K562 (cell line): ENCODE measurements at regions not wholly inside any gene's neighbourhood (a gene's known extent, or its start where the extent isn't known, plus 50 kb on each side); places are given as distances from the start of the nearest gene placed in this dataset.

ENCODE experiments used
- ATAC-seq: fragments of 200-7000 bp; cut with Tn5 transposase; 3 replicates; pipeline ENCODE4 v1.9.1; 2020; ENCODE audit warnings: moderate library complexity
- BruUV-seq: library from RNA; stranded (reverse); fragments of 400-500 nt; replicated peaks from 2 replicates; lab custom pipeline; 2021; lab: Mats Ljungman, UMichigan
- CTCF ChIA-PET: fragments of 300-600 bp; formaldehyde crosslinking; extraction: SDS; loops from one replicate; lab custom pipeline; 2021; ENCODE audit warnings: low intra/inter-chr PET ratio; lab: Yijun Ruan, JAX
- POLR2A ChIA-PET: fragments of 300-600, 350-650 bp; sonication (Branson Sonifier 250); formaldehyde crosslinking; extraction: SDS; loops from one replicate; lab custom pipeline; 2021; ENCODE audit warnings: antibody characterized with exemption, inconsistent platforms; lab: Yijun Ruan, JAX
- DNase-seq, 4 experiments: peaks; one replicate each; pipeline versions ENCODE4 v3.0.0 to v3.0.0-alpha.2; 2011 to 2018; ENCODE audit warnings: low spot score in 3 of 4, mixed read lengths in 3 of 4; ENCODE audit errors: extremely low read depth in 1 of 4
- FAIRE-seq: peaks from 2 replicates; lab custom pipeline; 2011; peaks lifted over from hg19 to GRCh38; lab: Jason Lieb, UNC
- H2AFZ ChIP-seq: 2 replicates; pipeline ENCODE4 v1.6.0; 2011; ENCODE audit warnings: low read depth, low read length, control low read depth, inconsistent platforms
- H3K27ac ChIP-seq: fragments of 200-600 bp; 3 replicates; pipeline ENCODE4 v1.8.0; 2011; ENCODE audit warnings: low read depth, mild to moderate bottlenecking, control low read depth, inconsistent platforms, low read length, moderate library complexity, mixed read lengths; ENCODE audit errors: extremely low read depth
- H3K27me3 ChIP-seq, 2 experiments: fragments of 300-600 bp in 1 of 2; 2 replicates in 1 of 2; 3 replicates in 1 of 2; pipeline versions ENCODE4 v1.6.0 to v1.8.0; 2011; ENCODE audit warnings: inconsistent platforms in 2 of 2, low read length in 2 of 2, mild to moderate bottlenecking in 1 of 2, mixed read lengths in 1 of 2, moderate library complexity in 1 of 2; ENCODE audit not compliant: control insufficient read depth in 2 of 2, insufficient read depth in 2 of 2
- H3K36me3 ChIP-seq: fragments of 300-600 bp; 3 replicates; pipeline ENCODE4 v1.8.0; 2011; ENCODE audit warnings: mild to moderate bottlenecking, low read length, inconsistent platforms; ENCODE audit not compliant: control insufficient read depth, insufficient read depth
- H3K4me1 ChIP-seq, 2 experiments: fragments of 200-600 bp in 1 of 2; replicated peaks in 1 of 2; 2 replicates in 1 of 2; 3 replicates in 1 of 2; pipeline versions ENCODE4 v1.5.1 to v1.8.0; 2011; ENCODE audit warnings: inconsistent platforms in 2 of 2, low read length in 2 of 2, mild to moderate bottlenecking in 1 of 2, mixed read lengths in 1 of 2, moderate library complexity in 1 of 2; ENCODE audit not compliant: control insufficient read depth in 2 of 2, insufficient read depth in 2 of 2
- H3K4me2 ChIP-seq: 2 replicates; pipeline ENCODE4 v1.6.1; 2011; ENCODE audit warnings: low read length, control low read depth, inconsistent platforms, mixed read lengths; ENCODE audit not compliant: insufficient read depth
- H3K4me3 ChIP-seq: fragments of 200-600 bp; sonication (generic), shearing (Covaris generic); 2 replicates; pipeline ENCODE4 v1.5.1; 2016; ENCODE audit warnings: control low read depth, inconsistent platforms
- H3K79me2 ChIP-seq: fragments of 200-600 bp; 3 replicates; pipeline ENCODE4 v1.8.0; 2011; ENCODE audit warnings: low read length, inconsistent platforms; ENCODE audit not compliant: control insufficient read depth, insufficient read depth
- H3K9ac ChIP-seq, 2 experiments: 2 replicates each; pipeline versions ENCODE4 v1.6.0 to v1.6.1; 2011; ENCODE audit warnings: low read depth in 2 of 2, low read length in 2 of 2, control low read depth in 1 of 2, inconsistent platforms in 1 of 2, mild to moderate bottlenecking in 1 of 2, mixed read lengths in 1 of 2; ENCODE audit not compliant: insufficient read depth in 1 of 2
- H3K9me1 ChIP-seq: one replicate; pipeline ENCODE4 v1.6.0; 2011; ENCODE audit warnings: inconsistent platforms, mild to moderate bottlenecking, low read length, moderate library complexity; ENCODE audit not compliant: control insufficient read depth, insufficient read depth
- H3K9me3 ChIP-seq: replicated peaks from 2 replicates; pipeline ENCODE4 v1.5.1; 2011; ENCODE audit warnings: low read depth, low read length, inconsistent platforms; ENCODE audit not compliant: control insufficient read depth, insufficient read depth
- H4K20me1 ChIP-seq: replicated peaks from 2 replicates; pipeline ENCODE4 v1.6.1; 2011; ENCODE audit warnings: low read length, inconsistent platforms, mixed read lengths; ENCODE audit not compliant: control insufficient read depth, insufficient read depth
- PTBP1 ChIP-seq: fragments of 200-400 bp; formaldehyde crosslinking; IDR thresholded peaks from 2 replicates; pipeline ENCODE4 v1.6.1; 2017; ENCODE audit warnings: low read depth, low read length
- ZNF512 ChIP-seq: IDR thresholded peaks from 2 replicates; pipeline ENCODE4 v1.6.1; 2016; ENCODE audit warnings: missing genetic modification characterization, missing compliant biosample characterization
- ZZZ3 ChIP-seq: fragments of 450-650 bp; IDR thresholded peaks from 2 replicates; pipeline ENCODE4 v1.6.1; 2016; ENCODE audit warnings: antibody characterized with exemption, mild to moderate bottlenecking, moderate library complexity
- WGBS: fragments of 100-300 bp; shearing (Covaris generic); methylation state at CpG from one replicate; pipeline ENCODE4 v1.1.6; 2016; ENCODE audit warnings: low coverage, mixed read lengths; ENCODE audit not compliant: insufficient coverage; ENCODE audit errors: missing lambda C conversion rate; 5-methylcytosine and 5-hydroxymethylcytosine counted together
- in situ Hi-C: fragments of 300-500 bp; cut with MboI; formaldehyde crosslinking; loops from 4 replicates; pipeline ENCODE4 v1.15.0; 2018; ENCODE audit warnings: inconsistent platforms, mixed read lengths
- intact Hi-C: fragments of 100-400 bp; cut with micrococcal nuclease; formaldehyde crosslinking; loops from 2 replicates; pipeline ENCODE4 v1.14.2; 2022

DNA sequence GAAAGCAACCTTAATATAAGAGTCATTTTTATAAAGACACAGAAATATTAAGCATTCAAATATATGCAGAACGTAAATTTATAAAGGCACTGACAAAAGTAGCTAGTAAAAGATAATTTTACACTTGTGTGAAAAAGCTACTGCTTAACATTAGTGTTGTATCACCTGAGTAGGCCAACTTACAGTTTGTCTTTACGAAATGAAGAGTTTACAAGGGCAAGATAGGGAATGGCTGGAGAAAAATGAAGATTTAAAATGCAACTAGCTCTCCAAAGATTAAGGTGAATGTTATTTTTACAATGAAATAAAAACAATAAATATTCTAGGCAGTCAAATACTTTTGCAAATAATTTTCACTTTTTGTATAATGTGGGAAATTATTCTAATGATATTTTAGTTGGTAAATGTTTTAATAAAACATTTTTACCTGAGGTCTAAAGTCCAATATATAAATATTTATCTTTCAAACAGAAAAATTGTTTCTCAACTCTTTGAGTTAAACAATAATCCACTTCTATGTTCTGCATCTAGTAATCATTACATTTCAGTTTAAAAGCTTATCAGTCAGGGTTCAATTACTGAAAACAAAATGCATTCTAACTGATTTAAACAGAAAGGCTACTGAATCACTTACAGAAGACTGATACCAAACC, 382.6 kb downstream of the IPMK start:
- Histone ChIP-seq H3K79me2 (no peaks in the 10 kb centered on the region), H3K9me1 (no peaks in the 10 kb centered on the region), H3K9ac (no peak overlapping the region), H3K9me3 (no peaks in the 10 kb centered on the region), H3K4me2 (no peak overlapping the region), H4K20me1 (no peaks in the 10 kb centered on the region), H3K4me3 (no peak overlapping the region), H3K36me3 (no peaks in the 10 kb centered on the region), H3K4me1 (no peaks in the 10 kb centered on the region), H2AFZ (no peak overlapping the region), H3K27ac (no peak overlapping the region), H3K27me3 (no peaks in the 10 kb centered on the region)
- DNase-seq (no peak), ATAC-seq (no peak), FAIRE-seq (no peak)
- WGBS: 2% methylated on average over 2 of the region's 2 CpGs
- BruUV-seq: no TSS peak
- in situ Hi-C loops (no loop called here), intact Hi-C loops (no loop called here)
- no peak for TF ChIP-seq ZNF512 (tag)
- ChIA-PET CTCF (no interaction called here), POLR2A (no interaction called here)

GRCh38 chr10:57884407-57884806, 383.3 kb downstream of the IPMK start:
- H3K27me3 ChIP-seq: no peaks in the 10 kb centered on the region
- H2AFZ ChIP-seq: no peak overlapping the region
- no peaks in the 10 kb centered on the region for H4K20me1 ChIP-seq
- H3K4me3 ChIP-seq: no peak overlapping the region
- in situ Hi-C loops: no loop called here
- H3K27ac ChIP-seq: no peak overlapping the region
- H3K4me2 ChIP-seq: no peak overlapping the region
- BruUV-seq: no TSS peak
- H3K9ac ChIP-seq: no peak overlapping the region
- no peak for TF ChIP-seq PTBP1
- no peak for TF ChIP-seq ZZZ3
- POLR2A ChIA-PET: no interaction called here
- no peaks in the 10 kb centered on the region for H3K9me1 ChIP-seq
- no peaks in the 10 kb centered on the region for H3K9me3 ChIP-seq
- H3K4me1 ChIP-seq: no peaks in the 10 kb centered on the region
- WGBS: 0% methylated on average over 2 of the region's 2 CpGs
- H3K36me3 ChIP-seq: no peaks in the 10 kb centered on the region
- FAIRE-seq: no peak
- CTCF ChIA-PET: no interaction called here
- no peak for ATAC-seq
- no peak for DNase-seq
- H3K79me2 ChIP-seq: no peaks in the 10 kb centered on the region
- intact Hi-C loops: no loop called here
